Esophagus squamous epithelium (tissue), 4 donors: ENCODE measurements at regions not wholly inside any gene's neighbourhood (a gene's known extent, or its start where the extent isn't known, plus 50 kb on each side); places are given as distances from the start of the nearest gene placed in this dataset.

Experiments
- POLR2A ChIP-seq, 4 donors: fragments of 450-650 bp; IDR thresholded peaks; one replicate each; pipeline ENCODE4 v1.6.1; 2017; ENCODE audit warnings: antibody characterized with exemption in 4 of 4, mild to moderate bottlenecking in 4 of 4, moderate library complexity in 3 of 4
- TF ChIP-seq, protein P1 (sequence below), 6 experiments: fragments of 450-650 bp in 4 of 6; fragments of 200-600 bp in 2 of 6; sonication (generic) in 2 of 6; IDR thresholded peaks; one replicate each; pipeline ENCODE4 v1.5.1; 2016 to 2019; ENCODE audit warnings: antibody characterized with exemption in 6 of 6, mild to moderate bottlenecking in 4 of 6, moderate library complexity in 4 of 6

DNA sequence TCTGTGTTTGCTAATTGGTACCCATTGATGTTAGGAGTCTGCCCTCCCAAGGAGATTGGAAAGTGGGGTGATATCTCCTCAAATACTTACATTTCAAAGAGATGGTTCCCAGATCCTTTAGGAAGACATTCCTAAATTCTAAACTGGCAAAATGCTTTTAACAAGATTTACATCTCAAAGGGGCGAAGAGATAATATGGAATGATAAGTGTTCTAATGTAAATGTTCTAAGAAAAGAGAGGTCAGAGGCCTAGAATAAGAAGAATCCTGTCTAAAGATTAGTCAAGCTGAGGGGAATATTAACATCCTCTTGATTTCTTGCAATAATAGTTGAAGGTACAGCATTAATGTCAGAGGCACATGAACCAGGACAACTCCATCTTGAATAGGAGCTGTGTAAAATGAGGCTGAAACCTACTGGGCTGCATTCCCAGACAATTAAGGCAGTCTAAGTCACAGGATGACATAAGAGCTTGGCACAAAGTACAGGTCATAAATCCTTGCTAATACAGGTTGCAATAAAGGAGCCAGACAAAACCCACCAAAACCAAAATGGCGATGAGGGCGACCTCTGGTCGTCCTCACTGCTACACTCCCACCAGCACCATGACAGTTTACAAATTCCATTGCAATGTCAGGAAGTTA lies 2248.1 kb downstream of the ARAP2 start:
- TF ChIP-seq, protein P1, sequence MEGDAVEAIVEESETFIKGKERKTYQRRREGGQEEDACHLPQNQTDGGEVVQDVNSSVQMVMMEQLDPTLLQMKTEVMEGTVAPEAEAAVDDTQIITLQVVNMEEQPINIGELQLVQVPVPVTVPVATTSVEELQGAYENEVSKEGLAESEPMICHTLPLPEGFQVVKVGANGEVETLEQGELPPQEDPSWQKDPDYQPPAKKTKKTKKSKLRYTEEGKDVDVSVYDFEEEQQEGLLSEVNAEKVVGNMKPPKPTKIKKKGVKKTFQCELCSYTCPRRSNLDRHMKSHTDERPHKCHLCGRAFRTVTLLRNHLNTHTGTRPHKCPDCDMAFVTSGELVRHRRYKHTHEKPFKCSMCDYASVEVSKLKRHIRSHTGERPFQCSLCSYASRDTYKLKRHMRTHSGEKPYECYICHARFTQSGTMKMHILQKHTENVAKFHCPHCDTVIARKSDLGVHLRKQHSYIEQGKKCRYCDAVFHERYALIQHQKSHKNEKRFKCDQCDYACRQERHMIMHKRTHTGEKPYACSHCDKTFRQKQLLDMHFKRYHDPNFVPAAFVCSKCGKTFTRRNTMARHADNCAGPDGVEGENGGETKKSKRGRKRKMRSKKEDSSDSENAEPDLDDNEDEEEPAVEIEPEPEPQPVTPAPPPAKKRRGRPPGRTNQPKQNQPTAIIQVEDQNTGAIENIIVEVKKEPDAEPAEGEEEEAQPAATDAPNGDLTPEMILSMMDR (IDR thresholded peaks at IDR 0.05): no peak
- TF ChIP-seq POLR2A (IDR thresholded peaks at IDR 0.05): no peak
